ENCODE measurements at regions not wholly inside any gene's neighbourhood (a gene's known extent, or its start where the extent isn't known, plus 50 kb on each side); places are given as distances from the start of the nearest gene placed in this dataset.

DNA sequence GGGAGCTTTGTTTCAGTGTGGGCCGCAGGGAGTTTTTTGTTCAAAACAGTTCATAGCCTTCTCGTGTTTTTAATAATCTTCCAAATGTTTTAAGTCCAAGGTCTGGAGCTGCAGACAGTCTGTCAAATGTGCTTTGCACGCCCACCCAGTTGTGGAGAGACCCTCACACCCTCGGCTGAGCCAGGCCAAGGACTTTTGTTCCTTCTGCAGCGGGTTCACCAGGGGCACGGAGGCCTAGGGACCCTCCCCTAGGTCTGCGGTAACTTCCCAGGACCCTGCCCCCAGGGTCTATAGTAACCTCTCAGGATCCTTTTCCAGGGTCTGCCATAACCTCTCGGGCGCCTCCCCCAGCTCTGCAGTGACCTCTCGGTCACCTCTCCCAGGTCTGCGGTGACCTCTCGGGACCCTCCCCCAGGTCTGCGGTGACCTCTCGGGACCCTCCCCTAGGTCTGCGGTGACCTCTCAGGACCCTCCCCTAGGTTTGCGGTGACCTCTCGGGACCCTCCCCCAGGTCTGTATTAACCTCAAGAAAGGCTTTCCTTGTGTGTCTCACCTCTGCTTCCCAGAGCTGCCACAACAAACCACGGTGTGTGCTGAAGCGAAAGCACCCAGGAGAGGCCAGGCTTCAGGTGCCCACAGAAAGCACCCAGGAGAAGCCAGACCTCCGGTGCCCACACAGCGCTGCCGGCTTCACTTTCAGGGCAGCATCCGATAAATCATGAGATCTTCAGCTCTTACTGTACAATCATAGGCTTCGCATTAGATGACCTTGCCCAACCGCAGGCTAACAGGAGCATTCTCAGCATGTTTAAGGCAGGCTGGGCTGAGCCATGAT lies 301.9 kb upstream of the SALL3 start:
- H3K27ac ChIP-seq (replicated peaks; ENCODE audit: low read length) = no peak overlapping the region
- H3K18ac ChIP-seq (ENCODE audit: low read length) = no peak overlapping the region
- no peak overlapping the region for H2BK120ac ChIP-seq (ENCODE audit: low read depth, low read length)
- no peak overlapping the region for H3K23ac ChIP-seq (ENCODE audit: low read depth, low read length, poor library complexity)
- H4K91ac ChIP-seq (ENCODE audit: low read depth, low read length, poor library complexity) = no peak overlapping the region
- H2AK5ac ChIP-seq (ENCODE audit: low read depth, low read length) = no peak overlapping the region
- no peak overlapping the region for H2BK12ac ChIP-seq (ENCODE audit: low read length)
- H2AFZ ChIP-seq (ENCODE audit: low read length) = no peak overlapping the region
- no peak overlapping the region for H3K4me3 ChIP-seq (ENCODE audit: low read length in 2 of 2)
- H3K9ac ChIP-seq (ENCODE audit: low read depth, low read length, poor library complexity) = no peak overlapping the region
- H3K79me1 ChIP-seq (ENCODE audit: low read depth, low read length) = no peaks in the 10 kb centered on the region
- no peak for DNase-seq (ENCODE audit: low spot score)
- no peaks in the 10 kb centered on the region for H3K27me3 ChIP-seq (ENCODE audit: control insufficient read depth in 3 of 3, insufficient read depth in 3 of 3, low read depth in 1 of 3, low read length in 3 of 3)
- H3K9me3 ChIP-seq (replicated peaks in 1 of 2; ENCODE audit: control insufficient read depth in 2 of 2, insufficient read depth in 1 of 2, low read depth in 1 of 2, low read length in 2 of 2) = no peaks in the 10 kb centered on the region
- WGBS, 2 donors (ENCODE audit: extremely low coverage in 2 of 2, insufficient read length in 2 of 2, insufficient replicate concordance in 1 of 2) = no CpG with 5 or more reads among the region's 25 CpGs
- no peaks in the 10 kb centered on the region for H3K36me3 ChIP-seq (replicated peaks in 1 of 2; ENCODE audit: control insufficient read depth in 2 of 2, insufficient read depth in 2 of 2, low read length in 2 of 2)
- no peak overlapping the region for H2BK15ac ChIP-seq (ENCODE audit: low read length)
- H3K4me2 ChIP-seq (ENCODE audit: insufficient read depth, low read length, poor library complexity, severe bottlenecking) = no peak overlapping the region
- H3K4me1 ChIP-seq (ENCODE audit: control insufficient read depth in 2 of 2, insufficient read depth in 1 of 2, low read depth in 1 of 2, low read length in 2 of 2) = peaks cover 0 to 2% of the 10 kb centered on the region in 2 donors
- H3K14ac ChIP-seq (ENCODE audit: low read length) = no peak overlapping the region
- no peak overlapping the region for H4K8ac ChIP-seq (ENCODE audit: low read depth, low read length)
- H2BK5ac ChIP-seq (ENCODE audit: low read length) = no peak overlapping the region
- no peak overlapping the region for H3K4ac ChIP-seq (ENCODE audit: low read length)

- H4K8ac ChIP-seq (ENCODE audit: low read depth, low read length) = no peak overlapping the region
- no peaks in the 10 kb centered on the region for H3K9me3 ChIP-seq (replicated peaks in 1 of 2; ENCODE audit: control insufficient read depth in 2 of 2, insufficient read depth in 1 of 2, low read depth in 1 of 2, low read length in 2 of 2)
- H3K23ac ChIP-seq (ENCODE audit: low read depth, low read length, poor library complexity) = no peak overlapping the region
Measured at GRCh38 chr18:78678318-78678695, 301.3 kb upstream of the SALL3 start.

DNA sequence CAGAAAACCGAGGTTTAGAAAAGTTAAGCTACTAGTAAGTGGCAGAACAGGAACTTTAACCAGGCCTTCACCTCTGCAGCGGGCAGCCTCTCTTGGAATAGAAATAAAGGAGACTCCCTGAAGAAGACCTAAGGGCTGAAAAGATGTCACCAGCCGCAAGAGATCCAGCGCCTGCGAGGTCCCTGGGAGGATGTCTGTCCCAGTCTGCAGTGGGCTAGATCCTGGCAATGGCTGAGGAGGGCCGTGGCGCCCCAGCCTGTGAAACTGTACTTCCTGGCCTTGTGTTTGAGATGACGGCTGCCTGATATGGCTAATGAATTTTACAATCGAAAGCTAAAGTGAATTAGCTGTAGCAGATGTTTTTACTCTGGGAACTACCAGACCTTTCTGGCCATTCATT lies 300.6 kb upstream of the SALL3 start:
- H4K8ac ChIP-seq (ENCODE audit: low read depth, low read length) = no peak overlapping the region
- no peaks in the 10 kb centered on the region for H3K79me1 ChIP-seq (ENCODE audit: low read depth, low read length)
- H3K4ac ChIP-seq (ENCODE audit: low read length) = no peak overlapping the region
- peaks cover 0 to 2% of the 10 kb centered on the region in 2 donors for H3K4me1 ChIP-seq (ENCODE audit: control insufficient read depth in 2 of 2, insufficient read depth in 1 of 2, low read depth in 1 of 2, low read length in 2 of 2)
- H3K18ac ChIP-seq (ENCODE audit: low read length) = no peak overlapping the region
- no peak overlapping the region for H3K4me3 ChIP-seq (ENCODE audit: low read length in 2 of 2)
- H3K9ac ChIP-seq (ENCODE audit: low read depth, low read length, poor library complexity) = no peak overlapping the region
- no peak overlapping the region for H3K4me2 ChIP-seq (ENCODE audit: insufficient read depth, low read length, poor library complexity, severe bottlenecking)
- H2BK5ac ChIP-seq (ENCODE audit: low read length) = no peak overlapping the region
- no peak overlapping the region for H2AFZ ChIP-seq (ENCODE audit: low read length)
- no peak overlapping the region for H3K23ac ChIP-seq (ENCODE audit: low read depth, low read length, poor library complexity)
- no peak overlapping the region for H2AK5ac ChIP-seq (ENCODE audit: low read depth, low read length)
- no peak overlapping the region for H2BK15ac ChIP-seq (ENCODE audit: low read length)
- H2BK12ac ChIP-seq (ENCODE audit: low read length) = no peak overlapping the region
- DNase-seq (ENCODE audit: low spot score) = no peak
- H4K91ac ChIP-seq (ENCODE audit: low read depth, low read length, poor library complexity) = no peak overlapping the region
- H2BK120ac ChIP-seq (ENCODE audit: low read depth, low read length) = no peak overlapping the region
- no peaks in the 10 kb centered on the region for H3K9me3 ChIP-seq (replicated peaks in 1 of 2; ENCODE audit: control insufficient read depth in 2 of 2, insufficient read depth in 1 of 2, low read depth in 1 of 2, low read length in 2 of 2)
- WGBS, 2 donors (ENCODE audit: extremely low coverage in 2 of 2, insufficient read length in 2 of 2, insufficient replicate concordance in 1 of 2) = no CpG with 5 or more reads among the region's 9 CpGs
- H3K36me3 ChIP-seq (replicated peaks in 1 of 2; ENCODE audit: control insufficient read depth in 2 of 2, insufficient read depth in 2 of 2, low read length in 2 of 2) = no peaks in the 10 kb centered on the region
- H3K27me3 ChIP-seq (ENCODE audit: control insufficient read depth in 3 of 3, insufficient read depth in 3 of 3, low read depth in 1 of 3, low read length in 3 of 3) = no peaks in the 10 kb centered on the region
- no peak overlapping the region for H3K14ac ChIP-seq (ENCODE audit: low read length)
- no peak overlapping the region for H3K27ac ChIP-seq (replicated peaks; ENCODE audit: low read length)

More at GRCh38 chr18:78678318-78678695, 301.3 kb upstream of the SALL3 start:
- no peak overlapping the region for H2AK5ac ChIP-seq (ENCODE audit: low read depth, low read length)
- no peak overlapping the region for H3K4me3 ChIP-seq (ENCODE audit: low read length in 2 of 2)
- WGBS, 2 donors (ENCODE audit: extremely low coverage in 2 of 2, insufficient read length in 2 of 2, insufficient replicate concordance in 1 of 2) = no CpG with 5 or more reads among the region's 8 CpGs
- no peak overlapping the region for H2BK15ac ChIP-seq (ENCODE audit: low read length)
- no peaks in the 10 kb centered on the region for H3K79me1 ChIP-seq (ENCODE audit: low read depth, low read length)
- no peak overlapping the region for H3K4me2 ChIP-seq (ENCODE audit: insufficient read depth, low read length, poor library complexity, severe bottlenecking)
- no peak overlapping the region for H2BK12ac ChIP-seq (ENCODE audit: low read length)
- H3K27ac ChIP-seq (replicated peaks; ENCODE audit: low read length) = no peak overlapping the region
- no peak overlapping the region for H2BK5ac ChIP-seq (ENCODE audit: low read length)
- H3K36me3 ChIP-seq (replicated peaks in 1 of 2; ENCODE audit: control insufficient read depth in 2 of 2, insufficient read depth in 2 of 2, low read length in 2 of 2) = no peaks in the 10 kb centered on the region
- no peak for DNase-seq (ENCODE audit: low spot score)
- no peak overlapping the region for H3K18ac ChIP-seq (ENCODE audit: low read length)
- H3K14ac ChIP-seq (ENCODE audit: low read length) = no peak overlapping the region
- no peak overlapping the region for H3K4ac ChIP-seq (ENCODE audit: low read length)
- H3K27me3 ChIP-seq (ENCODE audit: control insufficient read depth in 3 of 3, insufficient read depth in 3 of 3, low read depth in 1 of 3, low read length in 3 of 3) = no peaks in the 10 kb centered on the region
- H2BK120ac ChIP-seq (ENCODE audit: low read depth, low read length) = no peak overlapping the region
- H3K4me1 ChIP-seq (ENCODE audit: control insufficient read depth in 2 of 2, insufficient read depth in 1 of 2, low read depth in 1 of 2, low read length in 2 of 2) = peaks cover 0 to 2% of the 10 kb centered on the region in 2 donors
- no peak overlapping the region for H4K91ac ChIP-seq (ENCODE audit: low read depth, low read length, poor library complexity)
- no peak overlapping the region for H2AFZ ChIP-seq (ENCODE audit: low read length)
- H3K9ac ChIP-seq (ENCODE audit: low read depth, low read length, poor library complexity) = no peak overlapping the region

DNA sequence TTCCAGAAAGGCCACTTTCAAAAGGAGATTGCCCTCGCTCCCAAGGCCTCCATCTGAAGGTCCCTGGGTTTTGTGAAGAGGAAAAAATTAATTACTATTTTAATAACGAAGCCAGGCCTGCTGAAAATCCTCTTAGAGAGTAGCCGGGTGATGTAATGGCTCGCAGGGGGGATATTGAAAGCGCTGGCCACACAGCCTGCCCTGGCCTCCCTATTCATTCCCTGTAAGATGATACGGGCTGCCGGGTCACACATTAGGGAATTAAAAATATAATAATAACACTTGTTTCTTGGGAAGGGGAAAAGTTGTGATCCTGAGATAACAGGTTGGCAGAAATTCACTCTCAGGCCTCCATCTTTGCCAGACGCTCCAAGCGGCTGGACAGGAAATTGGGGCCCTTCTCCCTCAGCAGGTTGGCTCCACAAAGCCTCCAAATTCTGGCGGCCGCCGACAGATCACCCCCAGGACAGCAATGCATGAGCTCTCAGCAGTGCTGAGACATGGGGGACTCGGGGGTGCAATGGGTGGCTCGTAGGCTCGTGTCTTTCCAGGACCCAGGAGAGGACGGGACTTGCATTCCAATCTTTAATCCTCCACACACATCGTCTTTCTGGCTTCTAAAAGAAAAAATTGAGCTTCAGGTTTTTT lies 299.9 kb upstream of the SALL3 start:
- peaks cover 0 to 2% of the 10 kb centered on the region in 2 donors for H3K4me1 ChIP-seq (ENCODE audit: control insufficient read depth in 2 of 2, insufficient read depth in 1 of 2, low read depth in 1 of 2, low read length in 2 of 2)

More for the DNA sequence above, 299.9 kb upstream of the SALL3 start:
- no peak overlapping the region for H3K27ac ChIP-seq (replicated peaks; ENCODE audit: low read length)
- no peaks in the 10 kb centered on the region for H3K9me3 ChIP-seq (replicated peaks in 1 of 2; ENCODE audit: control insufficient read depth in 2 of 2, insufficient read depth in 1 of 2, low read depth in 1 of 2, low read length in 2 of 2)
- H3K18ac ChIP-seq (ENCODE audit: low read length) = no peak overlapping the region
- no peak overlapping the region for H4K91ac ChIP-seq (ENCODE audit: low read depth, low read length, poor library complexity)
- no peaks in the 10 kb centered on the region for H3K27me3 ChIP-seq (ENCODE audit: control insufficient read depth in 3 of 3, insufficient read depth in 3 of 3, low read depth in 1 of 3, low read length in 3 of 3)
- H2AK5ac ChIP-seq (ENCODE audit: low read depth, low read length) = no peak overlapping the region
- no peak for DNase-seq (ENCODE audit: low spot score)
- H3K14ac ChIP-seq (ENCODE audit: low read length) = no peak overlapping the region
- H3K79me1 ChIP-seq (ENCODE audit: low read depth, low read length) = no peaks in the 10 kb centered on the region
- H2AFZ ChIP-seq (ENCODE audit: low read length) = no peak overlapping the region
- H3K23ac ChIP-seq (ENCODE audit: low read depth, low read length, poor library complexity) = no peak overlapping the region
- H3K4me2 ChIP-seq (ENCODE audit: insufficient read depth, low read length, poor library complexity, severe bottlenecking) = no peak overlapping the region
- WGBS, 2 donors (ENCODE audit: extremely low coverage in 2 of 2, insufficient read length in 2 of 2, insufficient replicate concordance in 1 of 2) = no CpG with 5 or more reads among the region's 17 CpGs
- H3K9ac ChIP-seq (ENCODE audit: low read depth, low read length, poor library complexity) = no peak overlapping the region
- no peak overlapping the region for H3K4me3 ChIP-seq (ENCODE audit: low read length in 2 of 2)
- H2BK5ac ChIP-seq (ENCODE audit: low read length) = no peak overlapping the region
- no peak overlapping the region for H2BK15ac ChIP-seq (ENCODE audit: low read length)
- no peak overlapping the region for H2BK120ac ChIP-seq (ENCODE audit: low read depth, low read length)
- no peak overlapping the region for H2BK12ac ChIP-seq (ENCODE audit: low read length)
- no peak overlapping the region for H3K4ac ChIP-seq (ENCODE audit: low read length)
- no peak overlapping the region for H4K8ac ChIP-seq (ENCODE audit: low read depth, low read length)
- H3K36me3 ChIP-seq (replicated peaks in 1 of 2; ENCODE audit: control insufficient read depth in 2 of 2, insufficient read depth in 2 of 2, low read length in 2 of 2) = no peaks in the 10 kb centered on the region

Data from neuronal stem cell (in vitro differentiated cells).